ENCODE measurements at regions not wholly inside any gene's neighbourhood (a gene's known extent, or its start where the extent isn't known, plus 50 kb on each side); places are given as distances from the start of the nearest gene placed in this dataset.

GRCh38 chr12:42686514-42687172 lies 97.1 kb upstream of the PRICKLE1 start:
- TF ChIP-seq CTCF (IDR thresholded peaks at IDR 0.05; ENCODE audit: poor library complexity) (no peak), EZH2phosphoT487 (IDR thresholded peaks at IDR 0.05; ENCODE audit: low read depth, severe bottlenecking, unreplicated experiment) (no peak)
